Thyroid gland (tissue), 4 donors: ENCODE measurements at regions not wholly inside any gene's neighbourhood (a gene's known extent, or its start where the extent isn't known, plus 50 kb on each side); places are given as distances from the start of the nearest gene placed in this dataset.

Source experiments
- CTCF ChIP-seq, 6 experiments: fragments of 200-600 bp in 3 of 6; fragments of 450-650 bp in 3 of 6; sonication (generic) in 3 of 6; IDR thresholded peaks; one replicate each; pipeline ENCODE4 v1.5.1; 2016 to 2019; ENCODE audit warnings: antibody characterized with exemption in 6 of 6, mild to moderate bottlenecking in 2 of 6, inconsistent platforms in 1 of 6, moderate library complexity in 1 of 6
- POLR2A ChIP-seq, 2 donors: fragments of 450-650 bp; IDR thresholded peaks; one replicate each; pipeline ENCODE4 v1.6.1; 2017; ENCODE audit warnings: antibody characterized with exemption in 2 of 2, mild to moderate bottlenecking in 2 of 2, moderate library complexity in 1 of 2

DNA sequence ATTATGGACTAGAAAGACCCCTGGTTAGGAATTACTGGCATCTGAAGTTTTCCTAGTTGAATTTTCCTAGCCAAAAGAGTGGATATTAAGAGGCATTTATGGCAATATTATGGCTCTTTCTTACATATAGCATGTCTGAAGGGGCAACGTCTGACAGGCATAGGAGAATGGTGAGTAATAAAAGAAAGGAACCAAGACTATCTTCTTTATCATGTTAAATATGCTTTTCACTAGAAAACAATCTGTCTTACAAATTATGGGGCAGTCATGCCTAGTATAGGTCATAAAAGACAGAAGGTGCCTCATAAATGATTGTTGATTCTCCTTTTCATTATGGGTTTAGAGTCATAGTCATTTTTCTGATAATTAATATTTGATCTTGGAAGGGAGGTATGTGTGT, 431.1 kb upstream of the HTR2C start:
- TF ChIP-seq CTCF (IDR thresholded peaks at IDR 0.05): no peak
- no peak for TF ChIP-seq POLR2A (IDR thresholded peaks at IDR 0.05)
